OCI-LY3 (cell line): ENCODE measurements at regions not wholly inside any gene's neighbourhood (a gene's known extent, or its start where the extent isn't known, plus 50 kb on each side); places are given as distances from the start of the nearest gene placed in this dataset.

Experiments used
- EZH2phosphoT487 ChIP-seq: fragments of 200-600 bp; shearing (Covaris generic); IDR thresholded peaks from 2 replicates; pipeline ENCODE4 v1.6.1; 2018; ENCODE audit warnings: antibody characterized with exemption, mixed run types, low read depth
- TF ChIP-seq, protein P1 (sequence below): fragments of 200-600, 300-600 bp; sonication (generic); IDR thresholded peaks from 2 replicates; pipeline ENCODE4 v1.5.1; 2014; ENCODE audit warnings: antibody characterized with exemption, low read length, low read depth

- TF ChIP-seq, protein P1, sequence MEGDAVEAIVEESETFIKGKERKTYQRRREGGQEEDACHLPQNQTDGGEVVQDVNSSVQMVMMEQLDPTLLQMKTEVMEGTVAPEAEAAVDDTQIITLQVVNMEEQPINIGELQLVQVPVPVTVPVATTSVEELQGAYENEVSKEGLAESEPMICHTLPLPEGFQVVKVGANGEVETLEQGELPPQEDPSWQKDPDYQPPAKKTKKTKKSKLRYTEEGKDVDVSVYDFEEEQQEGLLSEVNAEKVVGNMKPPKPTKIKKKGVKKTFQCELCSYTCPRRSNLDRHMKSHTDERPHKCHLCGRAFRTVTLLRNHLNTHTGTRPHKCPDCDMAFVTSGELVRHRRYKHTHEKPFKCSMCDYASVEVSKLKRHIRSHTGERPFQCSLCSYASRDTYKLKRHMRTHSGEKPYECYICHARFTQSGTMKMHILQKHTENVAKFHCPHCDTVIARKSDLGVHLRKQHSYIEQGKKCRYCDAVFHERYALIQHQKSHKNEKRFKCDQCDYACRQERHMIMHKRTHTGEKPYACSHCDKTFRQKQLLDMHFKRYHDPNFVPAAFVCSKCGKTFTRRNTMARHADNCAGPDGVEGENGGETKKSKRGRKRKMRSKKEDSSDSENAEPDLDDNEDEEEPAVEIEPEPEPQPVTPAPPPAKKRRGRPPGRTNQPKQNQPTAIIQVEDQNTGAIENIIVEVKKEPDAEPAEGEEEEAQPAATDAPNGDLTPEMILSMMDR, result no peak
- no peak for TF ChIP-seq EZH2phosphoT487
Observed at GRCh38 chr4:23117826-23118225, 425.1 kb downstream of the GBA3 start.
